Lung (tissue), 11 donors: ENCODE measurements at regions not wholly inside any gene's neighbourhood (a gene's known extent, or its start where the extent isn't known, plus 50 kb on each side); places are given as distances from the start of the nearest gene placed in this dataset.

Experiments used
- ATAC-seq: fragments of 200-7000 bp; cut with Tn5 transposase; one replicate; pipeline ENCODE4 v1.9.1; 2020; ENCODE audit warnings: moderate number of reproducible peaks; ENCODE audit not compliant: insufficient read depth, low FRiP score
- DNase-seq, 3 donors: peaks; one replicate each; pipeline ENCODE4 v3.0.0-alpha.2; 2013 to 2017
- H3K27ac ChIP-seq, 2 donors: one replicate each; pipeline ENCODE4 v1.5.1; 2013; ENCODE audit warnings: mild to moderate bottlenecking in 2 of 2, moderate library complexity in 2 of 2, control low read depth in 1 of 2, inconsistent platforms in 1 of 2, low read depth in 1 of 2, low read length in 1 of 2
- H3K27me3 ChIP-seq, 3 donors: one replicate each; pipeline ENCODE4 v1.5.1; 2013; ENCODE audit warnings: low read length in 2 of 3; ENCODE audit not compliant: control insufficient read depth in 3 of 3, insufficient read depth in 3 of 3
- H3K36me3 ChIP-seq, 4 donors: one replicate each; pipeline ENCODE4 v1.5.1; 2013; ENCODE audit warnings: low read length in 4 of 4, mild to moderate bottlenecking in 1 of 4, moderate library complexity in 1 of 4; ENCODE audit not compliant: control insufficient read depth in 4 of 4, insufficient read depth in 4 of 4
- H3K4me1 ChIP-seq, 5 donors: one replicate each; pipeline ENCODE4 v1.5.1; 2013; ENCODE audit warnings: low read length in 5 of 5, mild to moderate bottlenecking in 2 of 5, moderate library complexity in 1 of 5; ENCODE audit not compliant: control insufficient read depth in 5 of 5, insufficient read depth in 5 of 5
- H3K4me3 ChIP-seq: one replicate; pipeline ENCODE4 v1.5.1; 2013; ENCODE audit warnings: mild to moderate bottlenecking, control low read depth, moderate library complexity
- H3K9ac ChIP-seq, 2 donors: one replicate each; pipeline ENCODE4 v1.5.1; 2013; ENCODE audit warnings: low read length in 2 of 2, control low read depth in 1 of 2; ENCODE audit not compliant: insufficient read depth in 1 of 2
- H3K9me3 ChIP-seq, 4 donors: one replicate each; pipeline ENCODE4 v1.5.1; 2013; ENCODE audit warnings: low read length in 3 of 4, mild to moderate bottlenecking in 1 of 4, moderate library complexity in 1 of 4; ENCODE audit not compliant: control insufficient read depth in 4 of 4, insufficient read depth in 3 of 4
- WGBS, 2 donors: extraction: QIAGEN DNeasy Blood & Tissue Kit; methylation state at CpG; one replicate each; pipeline ENCODE4 v1.1.7; 2013; 5-methylcytosine and 5-hydroxymethylcytosine counted together
- TF ChIP-seq, protein P1 (sequence below): IDR thresholded peaks from 2 replicates; pipeline ENCODE4 v1.5.1; 2012; ENCODE audit warnings: mild to moderate bottlenecking; ENCODE audit errors: control extremely low read depth, extremely low read depth
- donor health status: control.
- donor health status: control.
- donor health status: Bipolar disorder and iron deficiency.
- donor health status: healthy.
- donor health status: DM: yes; HTN: yes; CAD: no.

GRCh38 chr12:11569716-11570115 is 79.8 kb upstream of the ETV6 start:
- no peak for DNase-seq
- H3K36me3 ChIP-seq, result no peaks in the 10 kb centered on the region
- TF ChIP-seq, protein P1, sequence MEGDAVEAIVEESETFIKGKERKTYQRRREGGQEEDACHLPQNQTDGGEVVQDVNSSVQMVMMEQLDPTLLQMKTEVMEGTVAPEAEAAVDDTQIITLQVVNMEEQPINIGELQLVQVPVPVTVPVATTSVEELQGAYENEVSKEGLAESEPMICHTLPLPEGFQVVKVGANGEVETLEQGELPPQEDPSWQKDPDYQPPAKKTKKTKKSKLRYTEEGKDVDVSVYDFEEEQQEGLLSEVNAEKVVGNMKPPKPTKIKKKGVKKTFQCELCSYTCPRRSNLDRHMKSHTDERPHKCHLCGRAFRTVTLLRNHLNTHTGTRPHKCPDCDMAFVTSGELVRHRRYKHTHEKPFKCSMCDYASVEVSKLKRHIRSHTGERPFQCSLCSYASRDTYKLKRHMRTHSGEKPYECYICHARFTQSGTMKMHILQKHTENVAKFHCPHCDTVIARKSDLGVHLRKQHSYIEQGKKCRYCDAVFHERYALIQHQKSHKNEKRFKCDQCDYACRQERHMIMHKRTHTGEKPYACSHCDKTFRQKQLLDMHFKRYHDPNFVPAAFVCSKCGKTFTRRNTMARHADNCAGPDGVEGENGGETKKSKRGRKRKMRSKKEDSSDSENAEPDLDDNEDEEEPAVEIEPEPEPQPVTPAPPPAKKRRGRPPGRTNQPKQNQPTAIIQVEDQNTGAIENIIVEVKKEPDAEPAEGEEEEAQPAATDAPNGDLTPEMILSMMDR, result no peak
- no peaks in the 10 kb centered on the region for H3K27me3 ChIP-seq
- no peak overlapping the region for H3K4me3 ChIP-seq
- no peak overlapping the region for H3K27ac ChIP-seq
- H3K4me1 ChIP-seq, result no peaks in the 10 kb centered on the region
- no peak for ATAC-seq
- no peak overlapping the region for H3K9ac ChIP-seq
- H3K9me3 ChIP-seq, result no peaks in the 10 kb centered on the region

- ATAC-seq (no peak), DNase-seq (no peak)
- H3K4me3 ChIP-seq, result no peak overlapping the region
- no peaks in the 10 kb centered on the region for H3K9me3 ChIP-seq
- H3K27ac ChIP-seq, result no peak overlapping the region
- WGBS, 2 donors, result 95 to 97% methylated on average over 2 of the region's 2 CpGs
- TF ChIP-seq, protein P1, result no peak
- no peak overlapping the region for H3K9ac ChIP-seq
- H3K4me1 ChIP-seq, result no peaks in the 10 kb centered on the region
- H3K27me3 ChIP-seq, result no peaks in the 10 kb centered on the region
- H3K36me3 ChIP-seq, result no peaks in the 10 kb centered on the region
Observed at GRCh38 chr12:11573880-11574279, 75.6 kb upstream of the ETV6 start.

- ATAC-seq (no peak), DNase-seq (no peak)
Observed at GRCh38 chr12:11576104-11576503, 73.4 kb upstream of the ETV6 start.

More at GRCh38 chr12:11576104-11576503, 73.4 kb upstream of the ETV6 start:
- Histone ChIP-seq H3K4me1 (peaks cover 0 to 14% (median 4%) of the 10 kb centered on the region in 5 donors), H3K27me3 (no peaks in the 10 kb centered on the region), H3K27ac (no peak overlapping the region), H3K4me3 (no peak overlapping the region), H3K9me3 (no peaks in the 10 kb centered on the region), H3K36me3 (no peaks in the 10 kb centered on the region), H3K9ac (no peak overlapping the region)
- WGBS, 2 donors, result 98 to 100% methylated on average over 1 of the region's 1 CpG
- TF ChIP-seq, protein P1, result no peak
